ENCODE measurements at regions not wholly inside any gene's neighbourhood (a gene's known extent, or its start where the extent isn't known, plus 50 kb on each side); places are given as distances from the start of the nearest gene placed in this dataset.

GRCh38 chr5:89450149-89450538 is 567.2 kb upstream of the MEF2C start:
- no peak for TF ChIP-seq CTCF (IDR thresholded peaks at IDR 0.05)
- TF ChIP-seq POLR2AphosphoS5 (IDR thresholded peaks at IDR 0.05): no peak
- no peak for TF ChIP-seq POLR2A (IDR thresholded peaks at IDR 0.05)
